Stomach smooth muscle (tissue), 2 donors: ENCODE measurements at regions not wholly inside any gene's neighbourhood (a gene's known extent, or its start where the extent isn't known, plus 50 kb on each side); places are given as distances from the start of the nearest gene placed in this dataset.

ENCODE experiments used
- H3K27ac ChIP-seq: one replicate; pipeline ENCODE4 v1.7.0; 2013; ENCODE audit warnings: mild to moderate bottlenecking, low read length, inconsistent platforms
- H3K27me3 ChIP-seq, 2 donors: one replicate each; pipeline ENCODE4 v1.7.0; 2013; ENCODE audit warnings: low read length in 2 of 2; ENCODE audit not compliant: insufficient read depth in 2 of 2, control insufficient read depth in 1 of 2
- H3K36me3 ChIP-seq, 2 donors: one replicate each; pipeline ENCODE4 v1.7.0; 2013; ENCODE audit warnings: low read length in 2 of 2; ENCODE audit not compliant: control insufficient read depth in 2 of 2, insufficient read depth in 2 of 2
- H3K4me1 ChIP-seq: one replicate; pipeline ENCODE4 v1.7.0; 2013; ENCODE audit warnings: low read length; ENCODE audit not compliant: control insufficient read depth, insufficient read depth
- H3K4me3 ChIP-seq, 2 donors: one replicate each; pipeline ENCODE4 v1.7.0; 2013; ENCODE audit warnings: low read length in 2 of 2
- H3K9ac ChIP-seq, 2 donors: one replicate each; pipeline ENCODE4 v1.7.0; 2013; ENCODE audit warnings: low read length in 2 of 2, mild to moderate bottlenecking in 1 of 2
- H3K9me3 ChIP-seq, 2 donors: one replicate each; pipeline ENCODE4 v1.7.0; 2013; ENCODE audit warnings: low read length in 2 of 2; ENCODE audit not compliant: control insufficient read depth in 2 of 2
- donor health status: healthy.
- donor health status: Pancreatic carcinoma.

DNA sequence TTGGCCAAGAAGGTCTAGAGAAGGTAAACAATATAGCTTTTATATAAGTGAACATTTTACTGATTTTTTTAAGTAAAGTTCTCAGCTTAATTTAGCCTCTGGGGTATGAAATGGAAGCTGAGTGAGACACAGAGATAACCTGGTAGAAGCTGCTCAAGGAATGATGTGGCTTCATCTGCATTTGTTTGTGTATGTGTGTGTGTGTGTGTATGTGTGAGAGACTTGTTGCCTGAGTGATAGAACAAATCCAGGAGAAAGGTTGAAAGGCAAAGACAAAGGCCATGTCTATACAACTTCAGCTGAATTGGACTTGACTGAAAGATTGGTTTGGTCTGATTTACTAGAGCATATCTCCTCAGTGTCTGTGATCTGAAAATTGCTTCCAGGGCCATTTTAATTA is 63.6 kb downstream of the PCDH7 start:
- Histone ChIP-seq H3K9ac (no peak overlapping the region), H3K27me3 (no peaks in the 10 kb centered on the region), H3K4me3 (no peak overlapping the region), H3K4me1 (peaks cover 4% of the 10 kb centered on the region), H3K9me3 (no peaks in the 10 kb centered on the region), H3K27ac (no peak overlapping the region), H3K36me3 (no peaks in the 10 kb centered on the region)

- H3K9ac ChIP-seq, result no peak overlapping the region
- H3K9me3 ChIP-seq, result no peaks in the 10 kb centered on the region
- H3K4me1 ChIP-seq, result peaks cover 4% of the 10 kb centered on the region
- H3K27me3 ChIP-seq, result no peaks in the 10 kb centered on the region
- peak overlapping the region in 1 of 2 donors; percentile 4 for H3K4me3 ChIP-seq
- H3K36me3 ChIP-seq, result no peaks in the 10 kb centered on the region
- H3K27ac ChIP-seq, result no peak overlapping the region
Measured at GRCh38 chr4:30789219-30789671, 69.1 kb downstream of the PCDH7 start.

GRCh38 chr4:30790123-30790522 is 70.0 kb downstream of the PCDH7 start:
- Histone ChIP-seq H3K9ac (no peak overlapping the region), H3K9me3 (no peaks in the 10 kb centered on the region), H3K27me3 (no peaks in the 10 kb centered on the region), H3K27ac (no peak overlapping the region), H3K4me3 (no peak overlapping the region), H3K4me1 (peaks cover 4% of the 10 kb centered on the region), H3K36me3 (no peaks in the 10 kb centered on the region)

DNA sequence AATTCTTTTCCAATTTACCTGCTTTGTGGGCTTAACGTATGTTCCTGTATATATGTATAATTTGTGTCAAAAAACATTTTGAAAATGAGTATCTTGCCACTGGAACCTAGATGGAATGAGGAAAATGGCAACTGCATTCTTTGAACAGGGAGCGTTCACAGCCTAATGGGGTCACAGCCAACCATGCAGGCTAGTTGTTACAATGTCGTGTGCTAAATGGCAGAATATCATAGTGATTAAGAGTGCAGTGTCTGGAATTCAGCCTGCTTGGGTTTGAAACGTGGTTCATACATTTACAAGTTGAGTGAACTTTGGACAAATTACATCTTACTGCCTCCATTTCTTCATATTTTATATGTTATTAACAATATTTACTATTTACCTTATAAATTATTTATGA is 70.8 kb downstream of the PCDH7 start:
- no peak overlapping the region for H3K27ac ChIP-seq
- H3K9ac ChIP-seq, result no peak overlapping the region
- no peaks in the 10 kb centered on the region for H3K36me3 ChIP-seq
- H3K4me1 ChIP-seq, result peaks cover 4% of the 10 kb centered on the region
- no peaks in the 10 kb centered on the region for H3K9me3 ChIP-seq
- no peaks in the 10 kb centered on the region for H3K27me3 ChIP-seq
- no peak overlapping the region for H3K4me3 ChIP-seq

DNA sequence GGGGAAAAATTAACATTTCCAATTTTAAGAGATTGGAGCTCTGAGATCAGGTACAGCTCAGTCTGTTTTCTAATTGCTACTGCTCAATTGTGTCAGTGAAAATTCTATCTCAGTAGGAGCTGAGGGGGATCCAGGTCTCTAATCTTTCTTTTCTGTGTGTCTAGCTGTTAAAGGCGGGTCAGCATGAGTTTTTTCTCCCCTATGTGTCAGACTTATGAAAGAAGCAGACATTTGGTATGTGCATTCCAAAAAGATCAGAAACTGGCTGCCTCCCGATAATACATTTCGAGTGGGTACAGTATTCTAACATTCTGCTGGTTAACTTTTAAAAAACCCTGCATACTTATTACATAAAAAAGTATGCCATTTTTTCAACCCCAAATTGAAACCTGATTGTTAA is 72.4 kb downstream of the PCDH7 start:
- Histone ChIP-seq H3K4me3 (no peak overlapping the region), H3K9me3 (no peaks in the 10 kb centered on the region), H3K9ac (no peak overlapping the region), H3K27me3 (no peaks in the 10 kb centered on the region), H3K4me1 (peaks cover 4% of the 10 kb centered on the region), H3K36me3 (no peaks in the 10 kb centered on the region), H3K27ac (no peak overlapping the region)

GRCh38 chr4:30801876-30802275 is 81.7 kb downstream of the PCDH7 start:
- Histone ChIP-seq H3K27me3 (no peaks in the 10 kb centered on the region), H3K27ac (no peak overlapping the region), H3K9ac (no peak overlapping the region), H3K36me3 (no peaks in the 10 kb centered on the region), H3K9me3 (no peaks in the 10 kb centered on the region), H3K4me1 (no peaks in the 10 kb centered on the region), H3K4me3 (no peak overlapping the region)

DNA sequence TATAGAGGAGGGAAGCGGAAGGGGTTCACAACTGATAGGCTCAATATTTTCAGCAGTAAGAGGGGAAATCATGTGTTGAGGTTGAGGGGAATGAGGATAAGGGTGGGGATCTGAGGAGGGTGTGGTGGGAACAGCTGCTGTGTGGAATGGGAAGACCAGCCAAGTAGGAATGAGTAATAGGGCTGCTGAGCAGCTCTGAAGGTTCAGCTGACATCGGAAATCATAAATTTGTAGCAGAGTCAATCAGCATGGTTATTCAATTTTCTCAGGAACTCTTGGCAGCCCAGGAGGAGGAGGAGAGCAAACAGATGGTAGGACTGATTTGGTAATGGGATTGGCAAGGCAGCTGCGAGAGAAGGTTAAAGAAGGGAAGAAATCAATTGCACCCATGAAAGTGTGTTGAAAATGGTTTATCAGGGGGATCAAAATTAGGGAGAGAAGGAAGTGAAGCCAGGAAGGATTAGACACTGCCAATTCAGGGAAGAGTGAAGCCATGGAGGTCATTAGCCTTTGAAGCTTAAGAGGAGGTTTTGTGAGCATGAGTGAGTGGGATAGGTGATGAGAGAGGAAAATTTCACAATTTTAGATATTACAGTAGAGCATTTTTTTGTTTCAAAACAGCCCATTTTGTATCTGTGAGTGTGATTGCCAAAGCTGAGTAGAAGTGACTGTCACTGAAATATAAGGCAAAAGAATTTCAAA is 82.6 kb downstream of the PCDH7 start:
- Histone ChIP-seq H3K9me3 (no peaks in the 10 kb centered on the region), H3K4me3 (no peak overlapping the region), H3K4me1 (no peaks in the 10 kb centered on the region), H3K9ac (no peak overlapping the region), H3K27me3 (no peaks in the 10 kb centered on the region), H3K36me3 (no peaks in the 10 kb centered on the region), H3K27ac (no peak overlapping the region)

GRCh38 chr4:30808276-30808675 is 88.1 kb downstream of the PCDH7 start:
- no peaks in the 10 kb centered on the region for H3K36me3 ChIP-seq
- H3K27me3 ChIP-seq, result no peaks in the 10 kb centered on the region
- H3K4me3 ChIP-seq, result no peak overlapping the region
- H3K4me1 ChIP-seq, result peaks cover 4% of the 10 kb centered on the region
- H3K9ac ChIP-seq, result no peak overlapping the region
- H3K27ac ChIP-seq, result no peak overlapping the region
- no peaks in the 10 kb centered on the region for H3K9me3 ChIP-seq

DNA sequence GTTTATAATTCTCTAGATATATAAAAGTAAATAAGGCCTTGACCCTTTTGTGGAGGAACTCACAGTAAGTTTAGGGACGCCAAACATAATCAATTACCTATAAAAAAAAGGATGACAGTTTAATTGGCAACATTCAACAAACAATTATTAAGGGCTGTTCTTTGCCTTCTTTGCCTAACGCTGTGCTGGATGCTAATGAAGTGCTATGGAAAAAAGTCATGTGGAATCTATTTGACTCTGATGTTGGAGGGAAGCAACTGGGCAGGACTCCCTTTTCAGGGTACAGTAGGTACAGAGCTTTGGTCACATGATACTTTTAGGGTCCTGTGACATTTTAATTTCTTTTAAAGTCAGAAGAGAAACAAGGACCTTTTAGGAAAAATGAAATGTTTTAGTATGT is 91.1 kb downstream of the PCDH7 start:
- Histone ChIP-seq H3K9ac (no peak overlapping the region), H3K4me1 (peaks cover 4% of the 10 kb centered on the region), H3K27ac (no peak overlapping the region)

DNA sequence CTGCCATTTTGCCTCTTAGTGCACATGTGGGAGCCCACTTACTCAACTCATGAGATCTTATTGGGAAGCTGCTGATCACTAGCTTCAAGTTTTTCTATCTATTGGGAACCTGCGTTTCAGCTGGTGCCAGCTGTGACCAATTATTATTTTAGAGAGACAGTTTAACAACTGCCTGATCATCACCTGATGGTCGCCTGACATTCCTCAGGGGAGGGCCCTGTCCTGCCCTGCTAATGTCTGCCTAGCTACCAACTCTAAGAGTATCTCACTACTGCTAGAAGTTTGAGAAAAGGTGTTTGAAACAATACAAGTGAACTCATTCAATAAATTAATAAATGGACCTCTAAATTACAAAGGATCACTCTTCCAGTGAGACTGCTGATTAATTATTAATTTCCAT is 95.5 kb downstream of the PCDH7 start:
- Histone ChIP-seq H3K36me3 (no peaks in the 10 kb centered on the region), H3K27me3 (no peaks in the 10 kb centered on the region), H3K4me3 (no peak overlapping the region)

More for the DNA sequence above, 91.1 kb downstream of the PCDH7 start:
- Histone ChIP-seq H3K9me3 (no peaks in the 10 kb centered on the region), H3K27me3 (no peaks in the 10 kb centered on the region), H3K36me3 (no peaks in the 10 kb centered on the region), H3K4me3 (no peak overlapping the region)

DNA sequence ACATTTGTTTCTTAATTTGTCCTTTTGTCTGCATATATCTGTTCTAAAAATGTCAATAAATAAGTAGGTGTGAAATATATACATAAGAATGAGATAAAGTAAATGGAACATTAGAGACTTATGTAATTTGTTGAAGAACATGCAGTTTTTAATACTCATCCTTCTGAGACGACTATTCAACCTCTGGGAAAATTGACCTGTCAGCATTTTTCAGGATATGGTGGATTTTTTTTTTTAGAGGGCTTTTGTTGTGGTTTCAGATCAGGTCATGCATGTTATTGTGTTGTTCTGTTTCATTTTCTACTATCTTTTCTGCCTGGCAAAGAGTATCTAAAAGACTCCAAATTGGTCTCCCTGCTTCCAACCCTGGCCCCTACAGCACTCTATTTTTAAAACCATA is 97.3 kb downstream of the PCDH7 start:
- Histone ChIP-seq H3K4me3 (no peak overlapping the region), H3K27me3 (no peaks in the 10 kb centered on the region), H3K27ac (no peak overlapping the region), H3K9ac (no peak overlapping the region), H3K9me3 (no peaks in the 10 kb centered on the region), H3K4me1 (no peaks in the 10 kb centered on the region), H3K36me3 (no peaks in the 10 kb centered on the region)

More for the DNA sequence above, 95.5 kb downstream of the PCDH7 start:
- no peaks in the 10 kb centered on the region for H3K4me1 ChIP-seq
- no peak overlapping the region for H3K27ac ChIP-seq
- H3K9ac ChIP-seq, result no peak overlapping the region
- H3K9me3 ChIP-seq, result no peaks in the 10 kb centered on the region
